ENCODE measurements at regions not wholly inside any gene's neighbourhood (a gene's known extent, or its start where the extent isn't known, plus 50 kb on each side); places are given as distances from the start of the nearest gene placed in this dataset.

- H3K4me1 ChIP-seq (ENCODE audit: control insufficient read depth, extremely low read depth, insufficient read depth, low read length), result no peaks in the 10 kb centered on the region
- no peaks in the 10 kb centered on the region for H3K9me1 ChIP-seq (replicated peaks; ENCODE audit: control insufficient read depth, extremely low read depth, insufficient read depth, low read length)
- no peak for TF ChIP-seq FOS (IDR thresholded peaks at IDR 0.05; ENCODE audit: borderline replicate concordance, insufficient read depth, low read length)
- TF ChIP-seq POLR2A (IDR thresholded peaks at IDR 0.05; ENCODE audit: low read depth, low read length), result no peak
- no peak for TF ChIP-seq CTCF (IDR thresholded peaks at IDR 0.05; ENCODE audit: extremely low read depth in 1 of 2, insufficient read depth in 1 of 2, low read depth in 1 of 2, low read length in 2 of 2)
- TF ChIP-seq GATA2 (IDR thresholded peaks at IDR 0.05; ENCODE audit: insufficient read depth, insufficient read length, low read depth, low read length), result no peak
- no peak for TF ChIP-seq EZH2 (IDR thresholded peaks at IDR 0.05; ENCODE audit: borderline replicate concordance, low read depth, low read length, severe bottlenecking)
- TF ChIP-seq MAX (IDR thresholded peaks at IDR 0.05; ENCODE audit: insufficient read depth, insufficient read length), result no peak
- no peak for TF ChIP-seq JUN (IDR thresholded peaks at IDR 0.05; ENCODE audit: borderline replicate concordance, insufficient read depth, insufficient read length, low read depth)
- TF ChIP-seq MYC (IDR thresholded peaks at IDR 0.05; ENCODE audit: low read depth, low read length), result no peak
- TF ChIP-seq POLR2AphosphoS5 (IDR thresholded peaks at IDR 0.05; ENCODE audit: insufficient read depth, low read depth, low read length), result no peak
- no peak overlapping the region for H3K9ac ChIP-seq (replicated peaks; ENCODE audit: extremely low read depth, insufficient read depth, low read length)
- FAIRE-seq (no peak), DNase-seq (ENCODE audit: low read depth, low spot score) (no peak)
- no peaks in the 10 kb centered on the region for H4K20me1 ChIP-seq (replicated peaks; ENCODE audit: control insufficient read depth, extremely low read depth, insufficient read depth, low read length)
- dilution Hi-C loops (cut with MboI; ENCODE audit: extremely low pct_ligation_motif_present, low sequenced_read_pairs), result no loop called here
- no peak overlapping the region for H3K27ac ChIP-seq (ENCODE audit: insufficient read depth, low read depth, low read length)
- H3K27me3 ChIP-seq (ENCODE audit: control insufficient read depth in 2 of 2, insufficient read depth in 2 of 2, low read length in 2 of 2), result no peaks in the 10 kb centered on the region
- intact Hi-C loops (cut with micrococcal nuclease), result no loop called here
- H2AFZ ChIP-seq (ENCODE audit: low read depth, low read length), result no peak overlapping the region
- ChIA-PET CTCF (no interaction called here), POLR2A (no interaction called here)
- no peaks in the 10 kb centered on the region for H3K79me2 ChIP-seq (ENCODE audit: control insufficient read depth, insufficient read depth, low read length)
- BruUV-seq (replicated peaks), result no TSS peak
- no peak overlapping the region for H3K4me2 ChIP-seq (ENCODE audit: insufficient read depth, low read length)
- H3K36me3 ChIP-seq (ENCODE audit: control insufficient read depth in 2 of 2, extremely low read depth in 1 of 2, insufficient read depth in 2 of 2, low read length in 2 of 2), result no peaks in the 10 kb centered on the region
- no peak overlapping the region for H3K4me3 ChIP-seq (replicated peaks in 1 of 3; ENCODE audit: insufficient read depth in 1 of 3, low read depth in 1 of 3, low read length in 3 of 3)
- no peaks in the 10 kb centered on the region for H3K9me3 ChIP-seq (replicated peaks; ENCODE audit: control insufficient read depth, insufficient read depth, low read length)
Measured at GRCh38 chr5:124919076-124919475, 172.6 kb upstream of the ZNF608 start.

Measured in endothelial cell of umbilical vein (primary cell).